Occipital lobe (tissue), 1 donor: ENCODE measurements at regions not wholly inside any gene's neighbourhood (a gene's known extent, or its start where the extent isn't known, plus 50 kb on each side); places are given as distances from the start of the nearest gene placed in this dataset.
"Not testable (repeated sequence)": the region's sequence is repeated elsewhere in the genome, so short reads cannot be mapped to it uniquely, and the experiment has no call there.

ENCODE experiments used
- DNase-seq: peaks from one replicate; lab custom pipeline; 2025; lab: John Stamatoyannopoulos, UW

GRCh38 chr12:124161402-124161801, 133.5 kb upstream of the RFLNA start:
- DNase-seq: not testable (repeated sequence)

GRCh38 chr12:124162151-124163110, 132.5 kb upstream of the RFLNA start:
- DNase-seq: no peak

- no peak for DNase-seq
These were observed 129.2 kb upstream of the RFLNA start for GRCh38 chr12:124165695-124166094.

GRCh38 chr12:124167141-124167540, 127.8 kb upstream of the RFLNA start:
- no peak for DNase-seq

- no peak for DNase-seq
These were observed 126.7 kb upstream of the RFLNA start for GRCh38 chr12:124168016-124168786.

- DNase-seq: no peak
These were observed 125.2 kb upstream of the RFLNA start for GRCh38 chr12:124169577-124170284.

GRCh38 chr12:124170760-124171159, 124.1 kb upstream of the RFLNA start:
- no peak for DNase-seq

- DNase-seq: no peak
These were observed 123.5 kb upstream of the RFLNA start for GRCh38 chr12:124171231-124171979.

- DNase-seq: no peak
These were observed 122.3 kb upstream of the RFLNA start for GRCh38 chr12:124172636-124173035.

GRCh38 chr12:124173692-124174091, 121.2 kb upstream of the RFLNA start:
- DNase-seq: no peak

GRCh38 chr12:124174451-124175348, 120.2 kb upstream of the RFLNA start:
- no peak for DNase-seq

- DNase-seq: no peak
These were observed 119.2 kb upstream of the RFLNA start for GRCh38 chr12:124175704-124176103.

- DNase-seq: no peak
These were observed 117.5 kb upstream of the RFLNA start for GRCh38 chr12:124177276-124177950.

GRCh38 chr12:124177951-124178316, 117.0 kb upstream of the RFLNA start:
- no peak for DNase-seq

GRCh38 chr12:124179936-124180607, 114.8 kb upstream of the RFLNA start:
- no peak for DNase-seq

GRCh38 chr12:124183172-124183571, 111.7 kb upstream of the RFLNA start:
- no peak for DNase-seq

GRCh38 chr12:124184456-124184855, 110.4 kb upstream of the RFLNA start:
- no peak for DNase-seq

GRCh38 chr12:124185971-124186686, 108.8 kb upstream of the RFLNA start:
- no peak for DNase-seq
